Kidney epithelial cell (primary cell): ENCODE measurements at regions not wholly inside any gene's neighbourhood (a gene's known extent, or its start where the extent isn't known, plus 50 kb on each side); places are given as distances from the start of the nearest gene placed in this dataset.

Experiments
- DNase-seq: peaks from one replicate; pipeline ENCODE4 v3.0.0-alpha.2; 2010; ENCODE audit warnings: low read depth
- H3K27me3 ChIP-seq: 2 replicates; pipeline ENCODE4 v1.6.0; 2011; ENCODE audit warnings: low read length; ENCODE audit not compliant: control insufficient read depth, insufficient read depth
- H3K36me3 ChIP-seq: 2 replicates; pipeline ENCODE4 v1.5.1; 2011; ENCODE audit warnings: low read length; ENCODE audit not compliant: control insufficient read depth, insufficient read depth
- H3K4me3 ChIP-seq: 2 replicates; pipeline ENCODE4 v1.5.1; 2011; ENCODE audit warnings: low read depth, mild to moderate bottlenecking, control low read depth, low read length
- TF ChIP-seq, protein P1 (sequence below): IDR thresholded peaks from 2 replicates; pipeline ENCODE4 v1.5.1; 2011; ENCODE audit warnings: mild to moderate bottlenecking, moderate library complexity, low read length, control low read depth, inconsistent platforms; ENCODE audit not compliant: insufficient read depth, poor library complexity, severe bottlenecking

DNA sequence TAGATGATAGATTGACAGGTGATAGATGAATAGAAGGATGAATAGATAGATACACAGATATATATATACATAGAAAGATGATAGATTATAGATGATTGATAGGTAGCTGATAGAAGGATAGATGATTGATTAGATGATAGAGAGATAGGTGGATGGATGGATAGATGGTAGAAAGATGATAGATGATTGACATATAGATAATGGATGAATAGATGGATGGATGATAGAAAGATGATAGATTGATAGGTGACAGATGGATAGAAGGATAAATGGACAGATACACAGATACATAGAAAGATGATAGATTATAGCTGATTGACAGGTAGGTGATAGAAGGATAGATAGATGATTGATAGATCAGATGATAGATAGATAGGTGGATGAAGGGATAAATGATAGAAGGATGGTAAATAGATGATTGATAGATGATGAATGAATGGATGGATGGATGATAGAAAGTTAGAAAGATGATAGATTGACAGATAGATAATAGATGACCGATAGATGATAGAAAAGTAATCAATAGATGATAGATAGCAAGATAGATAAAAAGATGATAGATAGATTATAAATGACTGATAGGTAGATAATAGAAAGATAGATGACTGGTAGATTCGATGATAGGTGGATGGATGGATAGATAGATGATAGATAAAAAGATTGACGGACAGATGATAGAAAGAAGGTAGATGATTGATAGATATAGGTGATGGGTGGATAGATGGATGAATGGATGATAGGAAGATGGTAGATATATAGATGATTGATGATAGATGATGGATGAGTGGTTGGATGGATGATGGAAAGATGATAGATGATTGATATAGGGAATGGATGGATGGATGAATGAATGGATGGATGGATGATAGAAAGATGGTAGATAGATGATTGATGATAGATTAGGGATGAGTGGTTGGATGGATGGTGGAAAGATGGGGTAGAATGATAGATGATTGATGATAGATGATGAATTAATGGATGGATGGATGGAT lies 80.4 kb downstream of the MICALL2 start:
- no peaks in the 10 kb centered on the region for H3K36me3 ChIP-seq
- no peak overlapping the region for H3K4me3 ChIP-seq
- peaks cover 25% of the 10 kb centered on the region for H3K27me3 ChIP-seq
- DNase-seq: no peak
- TF ChIP-seq, protein P1, sequence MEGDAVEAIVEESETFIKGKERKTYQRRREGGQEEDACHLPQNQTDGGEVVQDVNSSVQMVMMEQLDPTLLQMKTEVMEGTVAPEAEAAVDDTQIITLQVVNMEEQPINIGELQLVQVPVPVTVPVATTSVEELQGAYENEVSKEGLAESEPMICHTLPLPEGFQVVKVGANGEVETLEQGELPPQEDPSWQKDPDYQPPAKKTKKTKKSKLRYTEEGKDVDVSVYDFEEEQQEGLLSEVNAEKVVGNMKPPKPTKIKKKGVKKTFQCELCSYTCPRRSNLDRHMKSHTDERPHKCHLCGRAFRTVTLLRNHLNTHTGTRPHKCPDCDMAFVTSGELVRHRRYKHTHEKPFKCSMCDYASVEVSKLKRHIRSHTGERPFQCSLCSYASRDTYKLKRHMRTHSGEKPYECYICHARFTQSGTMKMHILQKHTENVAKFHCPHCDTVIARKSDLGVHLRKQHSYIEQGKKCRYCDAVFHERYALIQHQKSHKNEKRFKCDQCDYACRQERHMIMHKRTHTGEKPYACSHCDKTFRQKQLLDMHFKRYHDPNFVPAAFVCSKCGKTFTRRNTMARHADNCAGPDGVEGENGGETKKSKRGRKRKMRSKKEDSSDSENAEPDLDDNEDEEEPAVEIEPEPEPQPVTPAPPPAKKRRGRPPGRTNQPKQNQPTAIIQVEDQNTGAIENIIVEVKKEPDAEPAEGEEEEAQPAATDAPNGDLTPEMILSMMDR: no peak

DNA sequence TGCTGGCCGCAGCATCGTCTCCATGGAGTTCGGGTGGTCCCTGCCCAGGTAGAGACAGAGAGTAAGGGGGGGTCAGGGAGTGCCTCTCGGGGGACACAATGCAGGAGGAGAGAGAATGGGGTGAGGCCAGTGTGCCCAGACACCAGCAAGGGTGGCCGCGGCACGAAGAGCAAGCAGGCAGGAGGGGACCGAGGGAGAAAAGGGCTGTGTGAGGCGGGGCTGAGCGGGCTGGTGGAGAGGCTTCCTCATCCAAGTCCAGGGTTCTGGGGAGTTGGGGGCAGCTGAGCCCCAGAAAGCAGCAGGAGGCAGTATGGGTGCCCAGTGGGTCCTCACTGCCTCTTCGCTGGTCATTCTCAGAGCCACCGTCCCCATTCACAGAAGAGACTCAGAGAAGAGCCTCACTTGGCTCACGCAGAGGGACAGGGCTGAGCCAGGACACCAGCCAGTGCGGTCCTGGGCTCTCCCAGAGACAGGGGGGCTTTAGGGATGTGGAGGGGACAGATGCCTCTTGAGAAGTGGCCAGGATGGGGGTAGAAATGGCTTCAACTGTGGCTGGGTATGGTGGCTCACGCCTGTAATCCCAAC lies 78.9 kb downstream of the MICALL2 start:
- no peak overlapping the region for H3K4me3 ChIP-seq
- DNase-seq: no peak
- H3K36me3 ChIP-seq: no peaks in the 10 kb centered on the region
- H3K27me3 ChIP-seq: peaks cover 33% of the 10 kb centered on the region
- TF ChIP-seq, protein P1: no peak

DNA sequence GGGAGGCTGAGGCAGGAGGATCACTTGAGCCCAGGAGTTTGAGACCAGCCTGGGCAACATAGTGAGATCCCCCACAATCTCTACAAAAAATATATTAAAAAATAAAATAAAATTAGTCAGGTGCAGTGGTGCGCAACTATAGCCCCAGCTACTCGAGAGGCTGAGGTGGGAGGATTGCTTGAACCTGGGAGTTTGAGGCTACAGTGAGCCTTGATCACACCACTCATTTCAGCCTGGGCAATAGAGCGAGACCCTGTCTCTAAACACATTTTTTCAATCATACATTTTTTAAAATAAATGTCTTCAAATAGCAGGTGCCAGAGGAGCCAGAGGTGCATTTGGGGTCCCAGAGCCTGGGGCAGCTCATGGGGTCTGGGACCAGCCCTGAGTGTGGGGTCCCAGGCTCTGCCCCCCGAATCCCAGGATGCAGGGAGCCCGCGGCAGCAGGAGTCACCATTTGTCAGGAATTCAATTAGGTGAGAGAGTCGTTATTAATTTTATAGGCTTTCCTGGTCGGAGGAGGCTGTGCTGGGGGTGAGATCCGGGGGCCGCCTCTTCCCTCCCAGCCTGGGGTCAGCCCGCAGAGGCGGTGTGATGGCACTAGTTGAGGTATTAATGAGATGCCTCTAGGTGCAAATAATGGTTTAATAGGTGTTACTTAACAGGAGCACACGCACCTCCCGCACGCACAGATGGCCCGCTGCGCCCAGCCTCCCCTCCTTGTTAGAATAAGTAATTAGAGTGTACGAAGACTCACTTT lies 78.3 kb downstream of the MICALL2 start:
- Histone ChIP-seq H3K36me3 (no peaks in the 10 kb centered on the region), H3K4me3 (no peak overlapping the region), H3K27me3 (peaks cover 40% of the 10 kb centered on the region)
- TF ChIP-seq, protein P1: no peak
- no peak for DNase-seq

DNA sequence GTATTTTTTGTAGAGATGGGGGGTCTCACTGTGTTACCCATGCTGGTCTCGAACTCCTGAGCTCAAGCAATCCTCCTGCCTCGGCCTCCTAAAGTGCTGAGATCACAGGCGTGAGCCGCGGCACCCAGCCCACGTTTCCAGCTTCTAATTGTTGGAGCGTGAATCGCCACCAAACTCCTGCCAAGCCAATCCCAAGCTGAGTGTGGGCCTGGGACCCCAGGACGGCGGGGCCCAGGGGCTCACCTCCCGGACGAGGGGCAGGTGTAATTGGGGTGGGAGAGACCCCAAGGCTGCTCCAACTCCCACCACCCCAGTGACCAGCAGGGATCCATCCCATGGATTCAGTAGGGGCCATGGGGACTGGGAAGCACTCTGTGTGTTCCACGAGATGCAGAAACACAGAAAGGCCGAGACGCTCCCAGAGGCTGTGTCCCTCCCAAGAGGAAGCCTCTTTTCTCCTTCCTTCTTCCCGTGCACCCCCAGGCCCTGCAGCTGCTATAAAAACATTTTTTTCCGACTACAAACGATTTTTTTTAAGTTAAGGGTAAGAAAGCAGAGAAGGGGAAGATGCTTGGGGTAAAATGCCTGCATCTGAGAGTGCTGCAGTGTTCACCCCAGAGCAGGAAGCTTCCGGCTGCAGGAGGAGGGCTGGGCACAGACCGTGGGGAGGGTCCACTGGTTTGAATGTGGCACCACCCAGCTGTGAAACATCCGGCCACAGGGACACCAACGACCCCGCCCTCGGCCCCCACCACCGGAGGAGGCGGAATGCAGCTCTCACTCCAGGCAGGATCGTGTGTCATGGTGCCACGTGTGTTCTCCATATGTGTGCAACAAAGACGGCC lies 76.5 kb downstream of the MICALL2 start:
- DNase-seq: no peak
- Histone ChIP-seq H3K4me3 (no peak overlapping the region), H3K27me3 (peaks cover 51% of the 10 kb centered on the region), H3K36me3 (no peaks in the 10 kb centered on the region)
- TF ChIP-seq, protein P1: no peak

DNA sequence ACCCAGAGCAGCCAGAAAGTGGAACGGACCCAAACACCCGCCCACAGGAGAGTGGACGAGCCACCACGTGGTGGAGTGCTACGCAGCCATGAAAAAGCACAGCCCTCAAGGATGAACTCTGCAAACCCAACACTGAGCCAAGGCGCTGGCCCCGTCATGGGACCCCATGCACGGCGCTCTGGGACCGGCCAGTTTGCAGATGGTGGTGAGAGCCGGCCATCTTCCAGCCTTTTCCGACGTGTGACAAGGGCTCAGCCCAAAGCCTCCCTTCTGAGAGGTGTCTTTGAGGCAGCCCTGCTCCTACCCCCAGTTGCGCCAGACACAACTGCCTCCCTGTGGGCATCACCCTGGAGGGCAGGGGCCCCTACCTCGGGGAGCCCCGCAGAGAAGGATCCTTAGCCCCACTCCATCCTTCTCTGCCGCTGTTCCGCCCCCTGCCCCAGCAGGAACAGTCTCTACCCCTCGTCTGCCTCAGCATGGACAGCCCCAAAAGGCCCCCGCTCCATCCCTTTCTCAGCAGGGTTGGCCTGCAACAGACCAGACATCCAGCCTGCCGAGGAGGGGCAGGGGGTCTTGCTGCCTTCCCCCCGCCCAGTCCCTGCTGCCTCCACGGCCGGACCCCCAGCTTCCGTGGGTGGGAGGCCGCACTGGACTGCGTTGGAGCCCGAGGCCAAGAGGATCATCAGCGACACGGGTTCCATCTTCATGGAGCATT lies 75.7 kb downstream of the MICALL2 start:
- DNase-seq: no peak
- Histone ChIP-seq H3K4me3 (no peak overlapping the region), H3K27me3 (peaks cover 58% of the 10 kb centered on the region), H3K36me3 (no peaks in the 10 kb centered on the region)
- TF ChIP-seq, protein P1: no peak
